ENCODE measurements at regions not wholly inside any gene's neighbourhood (a gene's known extent, or its start where the extent isn't known, plus 50 kb on each side); places are given as distances from the start of the nearest gene placed in this dataset.

DNA sequence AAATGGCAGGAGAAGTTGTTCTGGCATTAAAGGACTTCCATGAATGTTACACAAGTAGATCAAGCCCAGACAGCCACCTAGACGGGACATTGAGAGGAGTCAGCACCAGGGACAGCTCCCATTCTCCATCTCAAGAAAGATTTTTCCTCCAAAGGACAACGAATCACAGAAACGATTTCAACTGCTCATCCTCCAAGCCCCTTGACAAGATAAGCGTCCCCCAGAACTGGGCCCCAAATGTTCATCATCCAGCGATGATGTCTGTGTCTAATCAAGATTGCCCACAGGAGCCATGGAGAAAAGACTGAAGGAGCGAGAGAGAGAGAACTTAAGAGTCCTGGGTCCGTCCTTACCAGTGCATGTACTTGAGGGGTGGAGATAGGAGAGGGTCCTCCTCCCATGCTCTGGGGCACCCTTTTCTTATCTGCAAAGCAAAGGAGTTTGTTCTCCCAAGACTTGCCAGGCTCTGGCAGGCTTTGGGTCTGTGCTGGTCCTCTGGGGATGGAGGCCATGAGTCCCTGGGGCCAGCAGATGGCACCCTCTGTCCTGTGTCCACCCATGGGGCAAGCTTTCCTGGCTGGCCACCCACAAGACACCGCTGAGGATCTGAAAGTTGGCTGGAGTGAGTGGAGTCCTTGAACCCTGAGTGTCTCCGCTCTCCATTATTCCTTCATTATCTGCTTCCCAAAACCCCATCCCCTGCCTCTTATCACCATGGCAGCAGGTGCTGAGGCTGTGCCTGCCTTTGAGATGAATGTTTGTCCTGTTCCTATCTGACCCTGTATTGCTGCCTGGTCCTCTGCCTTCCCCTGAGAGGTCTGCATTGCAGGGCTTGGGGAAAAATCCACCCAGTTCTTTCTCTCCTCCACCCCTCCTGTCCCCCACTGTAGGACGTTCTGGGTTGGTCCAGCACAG is 164.6 kb downstream of the ACTL8 start:
- H3K4me1 Mint-ChIP-seq: no peaks in the 10 kb centered on the region
- peak; percentile 48 to 71 for DNase-seq (ENCODE audit: low spot score in 2 of 2, unreplicated experiment in 2 of 2)
- TF ChIP-seq, protein P1, sequence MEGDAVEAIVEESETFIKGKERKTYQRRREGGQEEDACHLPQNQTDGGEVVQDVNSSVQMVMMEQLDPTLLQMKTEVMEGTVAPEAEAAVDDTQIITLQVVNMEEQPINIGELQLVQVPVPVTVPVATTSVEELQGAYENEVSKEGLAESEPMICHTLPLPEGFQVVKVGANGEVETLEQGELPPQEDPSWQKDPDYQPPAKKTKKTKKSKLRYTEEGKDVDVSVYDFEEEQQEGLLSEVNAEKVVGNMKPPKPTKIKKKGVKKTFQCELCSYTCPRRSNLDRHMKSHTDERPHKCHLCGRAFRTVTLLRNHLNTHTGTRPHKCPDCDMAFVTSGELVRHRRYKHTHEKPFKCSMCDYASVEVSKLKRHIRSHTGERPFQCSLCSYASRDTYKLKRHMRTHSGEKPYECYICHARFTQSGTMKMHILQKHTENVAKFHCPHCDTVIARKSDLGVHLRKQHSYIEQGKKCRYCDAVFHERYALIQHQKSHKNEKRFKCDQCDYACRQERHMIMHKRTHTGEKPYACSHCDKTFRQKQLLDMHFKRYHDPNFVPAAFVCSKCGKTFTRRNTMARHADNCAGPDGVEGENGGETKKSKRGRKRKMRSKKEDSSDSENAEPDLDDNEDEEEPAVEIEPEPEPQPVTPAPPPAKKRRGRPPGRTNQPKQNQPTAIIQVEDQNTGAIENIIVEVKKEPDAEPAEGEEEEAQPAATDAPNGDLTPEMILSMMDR (IDR thresholded peaks at IDR 0.05; ENCODE audit: unreplicated experiment): no peak
- H3K27me3 Mint-ChIP-seq (ENCODE audit: low read depth): peaks cover 56% of the 10 kb centered on the region
- no peak overlapping the region for H3K27ac Mint-ChIP-seq
- H3K36me3 Mint-ChIP-seq: no peaks in the 10 kb centered on the region
- no peaks in the 10 kb centered on the region for H3K9me3 Mint-ChIP-seq
- H3K4me3 Mint-ChIP-seq: no peak overlapping the region

- Mint-ChIP-seq H3K36me3 (no peaks in the 10 kb centered on the region), H3K27ac (no peak overlapping the region), H3K9me3 (no peaks in the 10 kb centered on the region), H3K4me3 (no peak overlapping the region), H3K4me1 (no peaks in the 10 kb centered on the region), H3K27me3 (ENCODE audit: low read depth) (peaks cover 52% of the 10 kb centered on the region)
- TF ChIP-seq, protein P1 (IDR thresholded peaks at IDR 0.05; ENCODE audit: unreplicated experiment): no peak
- no peak for DNase-seq (ENCODE audit: low spot score in 2 of 2, unreplicated experiment in 2 of 2)
Observed at GRCh38 chr1:17920881-17921640, 165.9 kb downstream of the ACTL8 start.

DNA sequence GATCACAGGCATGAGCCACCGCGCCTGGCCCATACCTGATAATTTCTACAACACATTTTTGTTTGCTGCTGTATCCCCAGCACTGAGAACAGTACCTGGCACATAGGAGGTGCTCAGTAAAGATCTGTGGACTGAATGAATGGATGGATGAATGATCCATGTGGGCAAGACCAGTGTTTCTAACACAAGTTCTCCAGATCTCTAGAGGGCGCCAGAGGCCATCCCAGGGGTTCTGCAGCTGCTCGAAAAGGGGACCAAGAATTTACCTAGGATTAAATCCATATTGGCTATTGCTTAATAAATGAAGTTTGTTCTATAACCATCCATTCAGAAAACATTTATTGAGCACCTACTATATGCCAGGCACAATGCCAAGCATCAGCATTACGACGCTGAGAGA is 167.7 kb downstream of the ACTL8 start:
- no peaks in the 10 kb centered on the region for H3K4me1 Mint-ChIP-seq
- no peak for DNase-seq (ENCODE audit: low spot score in 2 of 2, unreplicated experiment in 2 of 2)
- no peak overlapping the region for H3K27ac Mint-ChIP-seq
- H3K9me3 Mint-ChIP-seq: no peaks in the 10 kb centered on the region
- peaks cover 45% of the 10 kb centered on the region for H3K27me3 Mint-ChIP-seq (ENCODE audit: low read depth)
- TF ChIP-seq, protein P1 (IDR thresholded peaks at IDR 0.05; ENCODE audit: unreplicated experiment): no peak
- H3K36me3 Mint-ChIP-seq: no peaks in the 10 kb centered on the region
- H3K4me3 Mint-ChIP-seq: no peak overlapping the region

DNA sequence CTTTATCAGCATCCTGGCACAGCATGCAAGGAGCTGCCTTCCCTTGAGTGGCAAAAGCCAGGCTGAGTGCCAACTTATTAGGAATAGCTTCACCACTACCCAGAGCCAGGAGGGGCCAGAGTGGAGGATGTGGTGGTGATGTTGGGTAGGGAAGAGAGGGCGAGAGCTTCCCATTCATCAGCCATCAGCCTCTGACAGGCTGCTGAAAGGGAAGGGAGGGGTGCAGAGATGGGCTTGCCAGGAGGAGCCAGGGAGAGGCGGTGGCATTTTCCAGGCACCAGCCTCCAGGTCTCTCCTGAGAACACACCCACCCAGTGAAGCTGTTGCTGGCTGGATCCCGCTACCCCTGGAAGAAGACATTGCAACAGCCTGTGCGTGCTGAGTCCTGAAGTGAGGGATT is 168.5 kb downstream of the ACTL8 start:
- no peaks in the 10 kb centered on the region for H3K36me3 Mint-ChIP-seq
- H3K27ac Mint-ChIP-seq: no peak overlapping the region
- no peak for DNase-seq (ENCODE audit: low spot score in 2 of 2, unreplicated experiment in 2 of 2)
- H3K9me3 Mint-ChIP-seq: no peaks in the 10 kb centered on the region
- no peaks in the 10 kb centered on the region for H3K4me1 Mint-ChIP-seq
- H3K27me3 Mint-ChIP-seq (ENCODE audit: low read depth): peaks cover 50% of the 10 kb centered on the region
- TF ChIP-seq, protein P1 (IDR thresholded peaks at IDR 0.05; ENCODE audit: unreplicated experiment): no peak
- no peak overlapping the region for H3K4me3 Mint-ChIP-seq

- no peaks in the 10 kb centered on the region for H3K9me3 Mint-ChIP-seq
- no peak for DNase-seq (ENCODE audit: low spot score in 2 of 2, unreplicated experiment in 2 of 2)
- H3K36me3 Mint-ChIP-seq: no peaks in the 10 kb centered on the region
- H3K4me3 Mint-ChIP-seq: no peak overlapping the region
- H3K27ac Mint-ChIP-seq: no peak overlapping the region
- TF ChIP-seq, protein P1 (IDR thresholded peaks at IDR 0.05; ENCODE audit: unreplicated experiment): no peak
- no peaks in the 10 kb centered on the region for H3K4me1 Mint-ChIP-seq
- peaks cover 56% of the 10 kb centered on the region for H3K27me3 Mint-ChIP-seq (ENCODE audit: low read depth)
Observed at GRCh38 chr1:17924578-17924977, 169.4 kb downstream of the ACTL8 start.

Measured in mesothelial cell of epicardium (in vitro differentiated cells).